KMS-11 (cell line): ENCODE measurements at regions not wholly inside any gene's neighbourhood (a gene's known extent, or its start where the extent isn't known, plus 50 kb on each side); places are given as distances from the start of the nearest gene placed in this dataset.

Experiments used
- H2AFZ ChIP-seq: fragments of 200-600 bp; sonication (generic); 2 replicates; pipeline ENCODE4 v1.6.1; 2016; ENCODE audit warnings: antibody characterized with exemption, mixed run types, low read depth
- H3K27ac ChIP-seq: fragments of 200-600 bp; sonication (generic); 2 replicates; pipeline ENCODE4 v1.6.1; 2016; ENCODE audit warnings: mild to moderate bottlenecking, mixed run types
- H3K27me3 ChIP-seq: fragments of 200-600 bp; sonication (generic); 2 replicates; pipeline ENCODE4 v1.6.1; 2017; ENCODE audit warnings: mild to moderate bottlenecking, low read depth, mixed run types, moderate library complexity; ENCODE audit not compliant: insufficient read depth
- H3K36me3 ChIP-seq: fragments of 200-600 bp; sonication (generic); 2 replicates; pipeline ENCODE4 v1.6.1; 2017; ENCODE audit warnings: mild to moderate bottlenecking, mixed run types; ENCODE audit not compliant: insufficient read depth
- H3K4me1 ChIP-seq: fragments of 200-600 bp; sonication (generic); 2 replicates; pipeline ENCODE4 v1.6.1; 2016; ENCODE audit warnings: mild to moderate bottlenecking, low read depth, mixed run types; ENCODE audit not compliant: poor library complexity, severe bottlenecking
- H3K4me2 ChIP-seq: fragments of 200-600 bp; sonication (generic); 2 replicates; pipeline ENCODE4 v1.7.0; 2016; ENCODE audit warnings: mild to moderate bottlenecking, mixed run types
- H3K4me3 ChIP-seq: fragments of 200-600 bp; sonication (generic); IDR thresholded peaks from 2 replicates; pipeline ENCODE4 v1.6.1; 2017; ENCODE audit warnings: low read depth, low read length, mixed read lengths; ENCODE audit not compliant: insufficient read depth
- H3K79me2 ChIP-seq: fragments of 200-600 bp; sonication (generic); 2 replicates; pipeline ENCODE4 v1.6.1; 2016; ENCODE audit warnings: low read depth, mixed run types; ENCODE audit not compliant: insufficient read depth
- H3K9ac ChIP-seq: fragments of 200-600 bp; sonication (generic); 2 replicates; pipeline ENCODE4 v1.6.1; 2016; ENCODE audit warnings: mild to moderate bottlenecking, mixed run types
- H4K20me1 ChIP-seq: fragments of 200-600 bp; sonication (generic); 2 replicates; pipeline ENCODE4 v1.6.1; 2016; ENCODE audit warnings: mild to moderate bottlenecking, mixed run types; ENCODE audit not compliant: insufficient read depth
- CTCF ChIP-seq: fragments of 200-600 bp; sonication (generic); conservative IDR thresholded peaks from 2 replicates; pipeline ENCODE4 v1.6.1; 2017; ENCODE audit warnings: low read depth, mild to moderate bottlenecking, antibody characterized with exemption, low read length, moderate library complexity, mixed read lengths

GRCh38 chr4:166259081-166259480 lies 386.0 kb downstream of the TLL1 start:
- H3K27me3 ChIP-seq = no peaks in the 10 kb centered on the region
- H3K27ac ChIP-seq = no peak overlapping the region
- no peaks in the 10 kb centered on the region for H4K20me1 ChIP-seq

GRCh38 chr4:166274136-166274761 lies 401.2 kb downstream of the TLL1 start:
- Histone ChIP-seq H4K20me1 (no peaks in the 10 kb centered on the region), H3K36me3 (no peaks in the 10 kb centered on the region), H3K27me3 (no peaks in the 10 kb centered on the region), H2AFZ (no peak overlapping the region), H3K4me3 (no peak overlapping the region), H3K9ac (no peak overlapping the region), H3K79me2 (no peaks in the 10 kb centered on the region), H3K4me1 (peaks cover 4% of the 10 kb centered on the region), H3K27ac (no peak overlapping the region), H3K4me2 (no peak overlapping the region)
- TF ChIP-seq CTCF = no peak

More at GRCh38 chr4:166259081-166259480, 386.0 kb downstream of the TLL1 start:
- no peak overlapping the region for H3K9ac ChIP-seq
- H3K36me3 ChIP-seq = no peaks in the 10 kb centered on the region
- H3K4me1 ChIP-seq = no peaks in the 10 kb centered on the region
- H2AFZ ChIP-seq = no peak overlapping the region
- no peak for TF ChIP-seq CTCF
- no peak overlapping the region for H3K4me3 ChIP-seq
- no peaks in the 10 kb centered on the region for H3K79me2 ChIP-seq
- no peak overlapping the region for H3K4me2 ChIP-seq

- Histone ChIP-seq H3K4me2 (no peak overlapping the region), H2AFZ (no peak overlapping the region), H3K4me3 (no peak overlapping the region), H3K27me3 (no peaks in the 10 kb centered on the region), H3K36me3 (no peaks in the 10 kb centered on the region), H3K4me1 (peaks cover 5% of the 10 kb centered on the region), H3K79me2 (no peaks in the 10 kb centered on the region), H3K27ac (no peak overlapping the region), H3K9ac (no peak overlapping the region), H4K20me1 (no peaks in the 10 kb centered on the region)
- TF ChIP-seq CTCF = no peak
Measured at GRCh38 chr4:166274775-166275174, 401.7 kb downstream of the TLL1 start.

- Histone ChIP-seq H3K27me3 (no peaks in the 10 kb centered on the region), H3K27ac (no peak overlapping the region), H3K4me3 (no peak overlapping the region), H3K36me3 (no peaks in the 10 kb centered on the region), H4K20me1 (no peaks in the 10 kb centered on the region), H3K79me2 (no peaks in the 10 kb centered on the region), H3K9ac (no peak overlapping the region), H3K4me1 (peaks cover 5% of the 10 kb centered on the region), H2AFZ (no peak overlapping the region), H3K4me2 (no peak overlapping the region)
- TF ChIP-seq CTCF = no peak
Measured at GRCh38 chr4:166277401-166277800, 404.4 kb downstream of the TLL1 start.
